HG03521 (cell line): ENCODE measurements at regions not wholly inside any gene's neighbourhood (a gene's known extent, or its start where the extent isn't known, plus 50 kb on each side); places are given as distances from the start of the nearest gene placed in this dataset.

Experiments used
- ATAC-seq: cut with Tn5 transposase; IDR thresholded peaks from one replicate; pipeline ENCODE4 v1.9.1; 2021; ENCODE audit warnings: mild to moderate bottlenecking, moderate library complexity; ENCODE audit not compliant: unreplicated experiment

- no peak for ATAC-seq
These were observed 119.1 kb upstream of the EGLN3 start for GRCh38 chr14:34069854-34070582.

- ATAC-seq = no peak
These were observed 116.7 kb upstream of the EGLN3 start for GRCh38 chr14:34067587-34067986.

GRCh38 chr14:34065690-34066391 lies 115.0 kb upstream of the EGLN3 start:
- no peak for ATAC-seq

GRCh38 chr14:34065236-34065635 lies 114.4 kb upstream of the EGLN3 start:
- no peak for ATAC-seq

GRCh38 chr14:34064349-34064748 lies 113.5 kb upstream of the EGLN3 start:
- no peak for ATAC-seq

- ATAC-seq = no peak
These were observed 112.7 kb upstream of the EGLN3 start for GRCh38 chr14:34063470-34064164.

GRCh38 chr14:34063042-34063441 lies 112.2 kb upstream of the EGLN3 start:
- no peak for ATAC-seq

- ATAC-seq = no peak
These were observed 111.6 kb upstream of the EGLN3 start for GRCh38 chr14:34062353-34062973.

GRCh38 chr14:34060651-34060999 lies 109.8 kb upstream of the EGLN3 start:
- ATAC-seq = peak; percentile 9

GRCh38 chr14:34059925-34060650 lies 109.2 kb upstream of the EGLN3 start:
- peak; percentile 81 for ATAC-seq

GRCh38 chr14:34059037-34059924 lies 108.4 kb upstream of the EGLN3 start:
- ATAC-seq = no peak

GRCh38 chr14:34058510-34058909 lies 107.6 kb upstream of the EGLN3 start:
- no peak for ATAC-seq

GRCh38 chr14:34056046-34056445 lies 105.2 kb upstream of the EGLN3 start:
- ATAC-seq = no peak

GRCh38 chr14:34055157-34055950 lies 104.5 kb upstream of the EGLN3 start:
- no peak for ATAC-seq

GRCh38 chr14:34053666-34054065 lies 102.8 kb upstream of the EGLN3 start:
- ATAC-seq = no peak

- no peak for ATAC-seq
These were observed 101.8 kb upstream of the EGLN3 start for GRCh38 chr14:34052658-34053014.

GRCh38 chr14:34051966-34052657 lies 101.2 kb upstream of the EGLN3 start:
- no peak for ATAC-seq

- ATAC-seq = no peak
These were observed 99.7 kb upstream of the EGLN3 start for GRCh38 chr14:34050606-34051005.

- ATAC-seq = no peak
These were observed 98.9 kb upstream of the EGLN3 start for GRCh38 chr14:34049790-34050189.
